ENCODE measurements at regions not wholly inside any gene's neighbourhood (a gene's known extent, or its start where the extent isn't known, plus 50 kb on each side); places are given as distances from the start of the nearest gene placed in this dataset.
A peak's percentile ranks its signal among the peaks of the same experiment; 100 is the strongest.

- Histone ChIP-seq H3K36me3 (replicated peaks in 1 of 2; ENCODE audit: insufficient read depth in 1 of 2, low read depth in 2 of 2) (no peaks in the 10 kb centered on the region), H3K9me3 (no peaks in the 10 kb centered on the region), H3K4me1 (peaks cover 20% of the 10 kb centered on the region), H3K27ac (peak overlapping the region in 1 of 4 donors; percentile 4), H3K27me3 (no peaks in the 10 kb centered on the region), H3K4me3 (no peak overlapping the region)
- intact Hi-C loops (cut with DNase I) = no loop called here
- no peak for DNase-seq
- TF ChIP-seq, protein P1, sequence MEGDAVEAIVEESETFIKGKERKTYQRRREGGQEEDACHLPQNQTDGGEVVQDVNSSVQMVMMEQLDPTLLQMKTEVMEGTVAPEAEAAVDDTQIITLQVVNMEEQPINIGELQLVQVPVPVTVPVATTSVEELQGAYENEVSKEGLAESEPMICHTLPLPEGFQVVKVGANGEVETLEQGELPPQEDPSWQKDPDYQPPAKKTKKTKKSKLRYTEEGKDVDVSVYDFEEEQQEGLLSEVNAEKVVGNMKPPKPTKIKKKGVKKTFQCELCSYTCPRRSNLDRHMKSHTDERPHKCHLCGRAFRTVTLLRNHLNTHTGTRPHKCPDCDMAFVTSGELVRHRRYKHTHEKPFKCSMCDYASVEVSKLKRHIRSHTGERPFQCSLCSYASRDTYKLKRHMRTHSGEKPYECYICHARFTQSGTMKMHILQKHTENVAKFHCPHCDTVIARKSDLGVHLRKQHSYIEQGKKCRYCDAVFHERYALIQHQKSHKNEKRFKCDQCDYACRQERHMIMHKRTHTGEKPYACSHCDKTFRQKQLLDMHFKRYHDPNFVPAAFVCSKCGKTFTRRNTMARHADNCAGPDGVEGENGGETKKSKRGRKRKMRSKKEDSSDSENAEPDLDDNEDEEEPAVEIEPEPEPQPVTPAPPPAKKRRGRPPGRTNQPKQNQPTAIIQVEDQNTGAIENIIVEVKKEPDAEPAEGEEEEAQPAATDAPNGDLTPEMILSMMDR (IDR thresholded peaks at IDR 0.05) = no peak
- TF ChIP-seq POLR2A (IDR thresholded peaks at IDR 0.05) = no peak
- ATAC-seq = no peak
- 76 to 80% methylated on average over 1 to 2 of the region's 2 CpGs for WGBS, 2 donors
Measured at GRCh38 chr6:6751266-6751596, 162.7 kb downstream of the LY86 start.

- Histone ChIP-seq H3K36me3 (replicated peaks in 1 of 2; ENCODE audit: insufficient read depth in 1 of 2, low read depth in 2 of 2) (no peaks in the 10 kb centered on the region), H3K4me1 (peaks cover 20% of the 10 kb centered on the region), H3K27me3 (no peaks in the 10 kb centered on the region), H3K4me3 (no peak overlapping the region), H3K9me3 (no peaks in the 10 kb centered on the region), H3K27ac (peak overlapping the region in 1 of 4 donors; percentile 31)
- intact Hi-C loops (cut with DNase I) = no loop called here
- 56 to 73% methylated on average over 8 of the region's 8 CpGs for WGBS, 2 donors
- no peak for TF ChIP-seq POLR2A (IDR thresholded peaks at IDR 0.05)
- TF ChIP-seq, protein P1 (IDR thresholded peaks at IDR 0.05) = no peak
- peak in 1 of 4 donors; percentile 60 for DNase-seq
- ATAC-seq = no peak
Measured at GRCh38 chr6:6751619-6752023, 163.1 kb downstream of the LY86 start.

- DNase-seq (no peak), ATAC-seq (no peak)
- WGBS, 2 donors = 84 to 100% methylated on average over 4 of the region's 4 CpGs
- Histone ChIP-seq H3K4me1 (peaks cover 20% of the 10 kb centered on the region), H3K36me3 (replicated peaks in 1 of 2; ENCODE audit: insufficient read depth in 1 of 2, low read depth in 2 of 2) (no peaks in the 10 kb centered on the region), H3K9me3 (no peaks in the 10 kb centered on the region), H3K4me3 (no peak overlapping the region), H3K27me3 (no peaks in the 10 kb centered on the region), H3K27ac (peak overlapping the region in 1 of 4 donors; percentile 31)
- intact Hi-C loops (cut with DNase I) = no loop called here
- TF ChIP-seq, protein P1 (IDR thresholded peaks at IDR 0.05) = no peak
- no peak for TF ChIP-seq POLR2A (IDR thresholded peaks at IDR 0.05)
Measured at GRCh38 chr6:6752129-6752528, 163.6 kb downstream of the LY86 start.

DNA sequence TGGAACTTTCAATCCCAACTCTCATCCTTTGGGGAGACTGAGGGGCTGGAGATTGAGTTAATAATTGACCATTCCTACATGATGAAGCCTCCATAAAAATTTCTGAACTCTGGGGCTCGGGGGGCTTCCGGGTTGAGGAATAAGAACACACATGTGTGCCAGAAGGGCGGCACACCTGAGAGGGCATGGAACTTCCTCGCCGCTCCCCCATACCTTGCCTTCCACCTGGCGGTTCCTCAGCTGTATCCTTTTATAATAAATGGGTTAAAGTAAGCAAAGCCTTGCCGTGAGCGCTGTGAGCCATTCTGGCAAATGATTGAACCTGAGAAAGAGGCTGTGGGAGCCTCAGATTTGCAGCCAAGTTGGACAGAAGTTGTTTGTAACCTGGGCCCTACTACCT is 164.8 kb downstream of the LY86 start:
- intact Hi-C loops (cut with DNase I) = no loop called here
- DNase-seq (no peak), ATAC-seq (no peak)
- Histone ChIP-seq H3K4me3 (no peak overlapping the region), H3K27me3 (no peaks in the 10 kb centered on the region), H3K36me3 (replicated peaks in 1 of 2; ENCODE audit: insufficient read depth in 1 of 2, low read depth in 2 of 2) (no peaks in the 10 kb centered on the region), H3K9me3 (no peaks in the 10 kb centered on the region), H3K4me1 (peaks cover 18% of the 10 kb centered on the region), H3K27ac (no peak overlapping the region)
- WGBS, 2 donors = 92 to 95% methylated on average over 8 of the region's 8 CpGs
- TF ChIP-seq, protein P1 (IDR thresholded peaks at IDR 0.05) = no peak
- TF ChIP-seq POLR2A (IDR thresholded peaks at IDR 0.05) = no peak

DNA sequence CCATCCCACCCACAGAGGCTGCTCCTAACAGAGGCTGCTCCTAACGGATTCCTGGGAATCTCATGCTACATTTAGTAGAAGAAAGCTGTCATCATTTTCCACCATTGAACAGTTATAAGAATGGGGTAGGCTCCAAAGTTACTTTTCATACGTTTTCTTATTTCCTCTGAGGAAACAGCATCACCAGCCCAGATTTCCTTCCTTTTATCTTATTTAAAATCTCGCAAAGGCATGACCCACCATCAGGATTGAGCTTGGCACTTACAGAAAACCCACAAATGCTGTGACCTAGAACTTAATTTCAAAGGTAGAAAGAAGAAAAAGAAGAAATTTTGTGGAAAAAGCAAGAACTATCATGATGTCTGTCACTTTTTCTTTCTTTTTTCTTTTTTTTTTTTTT is 168.0 kb downstream of the LY86 start:
- no peak for TF ChIP-seq POLR2A (IDR thresholded peaks at IDR 0.05)
- TF ChIP-seq, protein P1 (IDR thresholded peaks at IDR 0.05) = no peak
- H3K4me3 ChIP-seq = no peak overlapping the region
- no peaks in the 10 kb centered on the region for H3K27me3 ChIP-seq
- ATAC-seq (no peak), DNase-seq (no peak)
- 69 to 73% methylated on average over 3 of the region's 3 CpGs for WGBS, 2 donors
- H3K36me3 ChIP-seq (replicated peaks in 1 of 2; ENCODE audit: insufficient read depth in 1 of 2, low read depth in 2 of 2) = no peaks in the 10 kb centered on the region
- no peaks in the 10 kb centered on the region for H3K9me3 ChIP-seq
- peaks cover 15% of the 10 kb centered on the region for H3K4me1 ChIP-seq
- no peak overlapping the region for H3K27ac ChIP-seq
- intact Hi-C loops (cut with DNase I) = no loop called here

Data from body of pancreas (tissue), 4 donors.